Coronary artery (tissue), 2 donors: ENCODE measurements at regions not wholly inside any gene's neighbourhood (a gene's known extent, or its start where the extent isn't known, plus 50 kb on each side); places are given as distances from the start of the nearest gene placed in this dataset.

Experiments used
- DNase-seq: peaks from one replicate; pipeline ENCODE4 v3.0.0-alpha.2; 2017; ENCODE audit warnings: low spot score
- H3K27ac ChIP-seq, 2 donors: fragments of 200-600 bp; sonication (generic); one replicate each; pipeline ENCODE4 v1.5.1; 2016 to 2019
- H3K4me3 ChIP-seq: fragments of 200-600 bp; sonication (generic); 2 replicates; pipeline ENCODE4 v1.5.1; 2016; ENCODE audit warnings: mild to moderate bottlenecking, moderate library complexity
- TF ChIP-seq, protein P1 (sequence below): fragments of 200-600 bp; sonication (generic); IDR thresholded peaks from one replicate; pipeline ENCODE4 v1.5.1; 2019; ENCODE audit warnings: antibody characterized with exemption

- TF ChIP-seq, protein P1, sequence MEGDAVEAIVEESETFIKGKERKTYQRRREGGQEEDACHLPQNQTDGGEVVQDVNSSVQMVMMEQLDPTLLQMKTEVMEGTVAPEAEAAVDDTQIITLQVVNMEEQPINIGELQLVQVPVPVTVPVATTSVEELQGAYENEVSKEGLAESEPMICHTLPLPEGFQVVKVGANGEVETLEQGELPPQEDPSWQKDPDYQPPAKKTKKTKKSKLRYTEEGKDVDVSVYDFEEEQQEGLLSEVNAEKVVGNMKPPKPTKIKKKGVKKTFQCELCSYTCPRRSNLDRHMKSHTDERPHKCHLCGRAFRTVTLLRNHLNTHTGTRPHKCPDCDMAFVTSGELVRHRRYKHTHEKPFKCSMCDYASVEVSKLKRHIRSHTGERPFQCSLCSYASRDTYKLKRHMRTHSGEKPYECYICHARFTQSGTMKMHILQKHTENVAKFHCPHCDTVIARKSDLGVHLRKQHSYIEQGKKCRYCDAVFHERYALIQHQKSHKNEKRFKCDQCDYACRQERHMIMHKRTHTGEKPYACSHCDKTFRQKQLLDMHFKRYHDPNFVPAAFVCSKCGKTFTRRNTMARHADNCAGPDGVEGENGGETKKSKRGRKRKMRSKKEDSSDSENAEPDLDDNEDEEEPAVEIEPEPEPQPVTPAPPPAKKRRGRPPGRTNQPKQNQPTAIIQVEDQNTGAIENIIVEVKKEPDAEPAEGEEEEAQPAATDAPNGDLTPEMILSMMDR: no peak
- H3K4me3 ChIP-seq: no peak overlapping the region
- no peak overlapping the region for H3K27ac ChIP-seq
- DNase-seq: no peak
Measured at GRCh38 chr7:85669225-85669624, 482.4 kb upstream of the SEMA3D start.

- Histone ChIP-seq H3K4me3 (no peak overlapping the region), H3K27ac (no peak overlapping the region)
- no peak for DNase-seq
- TF ChIP-seq, protein P1: no peak
Measured at GRCh38 chr7:85664341-85664740, 477.5 kb upstream of the SEMA3D start.

- Histone ChIP-seq H3K27ac (no peak overlapping the region), H3K4me3 (no peak overlapping the region)
- TF ChIP-seq, protein P1: no peak
- DNase-seq: no peak
Measured at GRCh38 chr7:85659364-85659763, 472.5 kb upstream of the SEMA3D start.

DNA sequence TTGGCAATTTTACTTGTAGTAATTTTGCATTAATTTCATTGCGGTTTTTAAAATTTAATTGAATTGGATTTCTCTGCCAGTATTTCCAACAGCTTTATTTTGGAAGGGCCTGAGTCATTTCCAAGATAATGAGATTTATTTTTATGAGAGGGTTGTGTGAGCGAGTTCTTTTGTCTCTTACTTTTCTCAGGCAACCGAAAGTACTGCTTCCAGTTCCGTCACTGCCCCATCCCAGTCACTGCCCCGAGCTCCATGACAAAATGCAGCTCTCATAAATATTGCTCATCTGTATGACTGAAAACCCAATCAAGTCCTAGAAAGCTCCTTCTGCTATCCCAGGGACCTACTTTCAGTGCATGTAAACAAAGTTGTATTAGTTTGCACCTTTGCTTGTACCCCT, 468.4 kb upstream of the SEMA3D start:
- DNase-seq: no peak
- Histone ChIP-seq H3K4me3 (no peak overlapping the region), H3K27ac (no peak overlapping the region)
- TF ChIP-seq, protein P1: no peak

DNA sequence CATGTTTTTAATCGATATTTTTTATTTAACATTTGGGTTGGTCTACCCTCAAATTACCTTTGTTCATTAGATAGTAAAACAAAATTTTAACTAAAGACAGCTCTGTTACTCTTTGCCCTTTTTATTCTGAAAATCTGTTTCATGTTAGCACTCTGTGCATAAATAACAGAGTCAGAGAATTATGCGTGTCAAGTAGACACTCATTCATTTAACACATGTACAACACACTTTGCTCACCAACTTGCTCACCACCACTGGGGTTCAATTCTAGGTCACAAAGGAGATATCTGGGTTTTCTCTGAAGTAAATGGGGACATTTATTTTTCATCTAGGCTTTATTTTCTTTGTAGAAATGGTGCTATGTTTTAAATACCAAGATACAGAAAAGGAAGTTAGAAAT, 457.4 kb upstream of the SEMA3D start:
- TF ChIP-seq, protein P1: no peak
- DNase-seq: no peak
- Histone ChIP-seq H3K4me3 (no peak overlapping the region), H3K27ac (no peak overlapping the region)

- no peak for DNase-seq
- Histone ChIP-seq H3K4me3 (no peak overlapping the region), H3K27ac (no peak overlapping the region)
- TF ChIP-seq, protein P1: no peak
Measured at GRCh38 chr7:85641331-85641730, 454.5 kb upstream of the SEMA3D start.

DNA sequence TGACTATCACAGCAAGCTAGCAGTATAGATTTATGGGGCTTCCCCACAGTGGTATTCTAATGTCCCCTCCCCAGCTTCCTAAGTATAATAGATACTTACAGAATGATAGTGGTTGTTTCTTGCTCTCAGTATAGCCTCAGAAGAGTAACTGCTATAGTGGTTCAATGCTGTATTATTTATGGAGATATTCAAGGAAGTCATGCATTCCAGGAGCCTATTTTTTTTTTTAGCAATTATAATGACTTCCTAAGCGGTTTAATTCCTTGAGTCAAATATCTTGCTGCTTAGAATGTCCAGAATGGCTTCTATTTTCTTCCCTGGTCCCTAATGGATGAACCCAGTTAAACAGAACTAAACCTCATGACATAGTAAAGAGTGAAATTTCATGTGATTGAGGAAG, 451.5 kb upstream of the SEMA3D start:
- DNase-seq: no peak
- Histone ChIP-seq H3K4me3 (no peak overlapping the region), H3K27ac (no peak overlapping the region)
- TF ChIP-seq, protein P1: no peak
